Stimulated activated CD4-positive, alpha-beta T cell treated with anti-CD3 and anti-CD28 coated beads, Interleukin-2, amount 100 ng/mL, for 24 hours (primary cell): ENCODE measurements at regions not wholly inside any gene's neighbourhood (a gene's known extent, or its start where the extent isn't known, plus 50 kb on each side); places are given as distances from the start of the nearest gene placed in this dataset.

Source experiments
- DNase-seq, 2 donors: peaks; one replicate each; pipeline ENCODE4 v3.0.0-alpha.2; 2020

GRCh38 chr9:115373710-115374045 is 255.7 kb upstream of the TNC start:
- no peak for DNase-seq

GRCh38 chr9:115374724-115375268 is 256.8 kb upstream of the TNC start:
- no peak for DNase-seq

- DNase-seq = no peak
Observed at GRCh38 chr9:115378241-115378640, 260.3 kb upstream of the TNC start.

GRCh38 chr9:115378758-115379157 is 260.8 kb upstream of the TNC start:
- DNase-seq = no peak

GRCh38 chr9:115379719-115380118 is 261.8 kb upstream of the TNC start:
- DNase-seq = no peak

- no peak for DNase-seq
Observed at GRCh38 chr9:115382865-115383264, 264.9 kb upstream of the TNC start.

GRCh38 chr9:115385383-115386122 is 267.6 kb upstream of the TNC start:
- no peak for DNase-seq

DNA sequence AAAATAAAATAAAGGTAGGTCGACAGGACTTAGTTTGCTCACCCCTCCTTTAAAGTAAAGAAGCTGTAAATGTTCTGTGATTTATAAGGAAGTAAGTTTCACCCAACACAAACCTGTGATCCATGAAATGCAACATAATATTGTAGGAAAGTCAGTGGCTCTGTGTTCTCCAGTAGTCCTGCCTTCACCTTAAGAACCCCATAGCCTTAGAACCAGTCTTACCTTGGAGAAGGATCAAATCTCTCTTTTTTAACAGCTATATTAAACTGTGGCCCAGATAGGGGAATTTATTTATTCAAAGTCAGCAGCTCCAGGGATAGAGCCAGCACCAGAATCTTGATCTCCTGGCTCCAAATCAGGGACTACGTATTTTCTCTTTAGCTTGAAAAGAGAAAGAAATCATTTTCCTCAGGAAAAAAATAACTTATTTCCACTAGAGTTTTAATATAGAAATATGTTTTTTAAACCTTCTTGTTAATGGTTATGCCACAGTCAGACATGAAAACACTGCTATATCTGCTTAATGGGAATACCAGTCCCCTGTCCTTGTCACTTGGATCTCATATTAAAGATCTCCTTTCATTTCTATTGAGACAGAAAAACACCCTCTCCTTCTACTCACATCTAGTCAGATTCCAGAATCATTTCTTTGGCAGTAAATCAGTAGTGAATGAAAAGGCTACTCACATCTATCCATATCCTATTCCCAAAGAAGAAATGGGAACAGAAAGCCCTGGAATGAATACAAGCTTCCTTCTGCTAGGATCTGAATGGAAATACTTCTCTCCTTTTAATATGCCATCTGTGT is 269.2 kb upstream of the TNC start:
- DNase-seq = no peak

- DNase-seq = no peak
Observed at GRCh38 chr9:115391168-115391825, 273.3 kb upstream of the TNC start.

DNA sequence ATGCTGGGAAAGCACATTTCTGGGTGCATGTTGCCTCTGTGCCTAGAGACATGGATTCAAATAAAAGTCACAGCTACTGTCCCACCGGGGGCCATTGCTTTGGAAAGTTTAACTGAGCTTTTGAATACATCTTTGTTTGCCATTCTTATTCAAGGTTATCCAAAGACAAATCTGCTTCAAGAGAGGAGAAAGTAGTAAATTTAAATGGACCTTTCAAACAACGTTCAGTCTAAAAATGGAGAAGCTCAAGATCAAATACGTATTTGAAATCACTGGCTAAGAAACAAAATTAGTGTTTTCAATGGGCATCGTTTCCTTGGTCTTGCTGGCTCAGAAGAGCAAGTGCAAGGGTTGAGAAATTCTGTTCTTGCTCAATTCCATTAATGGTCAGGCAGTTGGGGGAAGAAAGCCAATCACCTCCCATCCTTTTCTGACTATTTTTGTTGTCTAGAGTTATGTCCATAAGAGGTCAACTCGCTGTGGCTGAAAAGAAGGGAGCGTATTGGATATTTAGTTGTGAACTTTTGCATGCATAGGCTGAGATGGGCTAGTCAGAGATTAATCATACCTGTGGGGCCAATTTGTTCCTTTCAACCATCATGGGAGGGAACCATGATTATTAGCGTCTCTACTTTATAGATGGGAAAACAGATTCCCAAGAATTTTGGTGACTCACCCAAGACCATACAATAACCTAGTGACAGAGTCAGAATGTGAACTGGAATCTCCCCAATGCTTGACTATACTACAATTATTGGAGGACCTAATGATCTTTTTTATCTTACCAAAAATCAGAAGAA is 276.2 kb upstream of the TNC start:
- no peak for DNase-seq

DNA sequence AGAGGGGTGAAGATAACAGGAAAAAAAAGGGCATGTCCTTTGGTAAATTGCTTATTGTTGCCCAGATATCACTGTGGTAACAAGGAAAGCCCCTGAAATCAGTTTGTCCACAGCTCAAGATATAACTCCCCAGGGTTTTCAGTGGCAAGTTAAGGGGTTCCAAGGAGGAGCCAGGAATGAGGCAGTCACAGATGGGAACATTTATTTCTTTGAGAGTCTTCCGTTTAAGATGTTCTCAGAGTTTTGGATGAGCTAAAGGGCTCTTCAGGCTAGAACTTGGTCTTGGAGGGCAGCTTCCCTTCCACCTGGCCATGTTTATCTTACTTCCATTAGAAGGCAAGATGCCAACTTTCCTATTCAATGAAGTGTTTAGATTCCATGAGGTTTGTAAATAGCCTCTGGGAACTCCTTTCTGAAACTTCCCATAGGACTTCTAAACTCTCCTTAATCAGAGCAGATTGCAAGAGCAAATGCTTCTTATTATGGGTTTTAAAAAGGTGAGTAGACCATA is 277.6 kb upstream of the TNC start:
- DNase-seq = no peak

GRCh38 chr9:115396071-115396529 is 278.1 kb upstream of the TNC start:
- DNase-seq = no peak

DNA sequence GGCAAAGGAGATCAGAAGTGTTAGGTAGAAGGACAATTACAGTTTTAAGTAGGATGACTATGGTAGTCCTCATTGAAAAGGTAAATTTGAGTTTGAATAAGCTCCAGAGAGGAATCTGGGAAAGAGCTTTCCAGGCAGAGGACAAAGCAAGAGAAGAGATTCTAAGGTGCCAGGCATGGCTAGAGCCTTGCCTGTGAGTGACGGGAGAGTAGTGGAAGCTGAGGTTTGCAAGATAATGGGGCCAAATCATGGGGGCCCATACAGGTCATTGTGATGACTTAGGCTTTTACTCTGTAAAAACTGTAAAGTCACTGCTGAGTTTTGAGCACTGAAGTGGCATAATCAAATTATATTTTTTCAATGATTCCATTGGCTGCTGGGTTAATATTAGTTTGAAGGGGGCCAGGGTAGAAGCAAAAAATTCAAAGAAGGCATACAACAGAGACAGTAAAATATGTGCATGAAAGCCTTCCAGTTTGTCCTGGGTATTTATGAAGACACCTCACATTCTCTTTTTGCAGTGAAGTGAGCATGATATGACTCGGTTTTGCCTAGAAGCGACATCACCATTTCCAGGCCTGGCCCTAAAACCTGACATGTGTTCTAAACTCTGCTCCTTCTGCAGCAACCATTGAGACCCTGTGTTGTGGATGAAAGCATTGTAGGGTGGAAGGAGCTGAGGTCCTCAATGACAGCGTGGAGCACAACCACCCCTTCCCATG is 279.8 kb upstream of the TNC start:
- DNase-seq = no peak

DNA sequence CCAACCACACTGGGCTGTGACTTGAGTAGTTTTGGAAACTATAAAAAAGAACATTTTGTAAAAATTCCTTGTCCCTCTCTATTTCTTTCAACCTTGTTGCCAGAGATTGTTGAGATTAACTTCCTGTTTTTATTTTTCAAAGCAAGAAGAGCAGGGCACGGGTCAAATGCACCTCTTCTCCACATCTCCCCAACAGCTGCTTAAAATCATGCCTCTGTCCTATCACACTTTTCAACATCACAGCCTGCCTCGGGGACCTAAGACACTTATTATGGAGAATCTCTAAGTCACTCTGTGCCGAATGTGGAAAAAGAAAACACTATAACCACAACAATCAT is 280.3 kb upstream of the TNC start:
- no peak for DNase-seq

DNA sequence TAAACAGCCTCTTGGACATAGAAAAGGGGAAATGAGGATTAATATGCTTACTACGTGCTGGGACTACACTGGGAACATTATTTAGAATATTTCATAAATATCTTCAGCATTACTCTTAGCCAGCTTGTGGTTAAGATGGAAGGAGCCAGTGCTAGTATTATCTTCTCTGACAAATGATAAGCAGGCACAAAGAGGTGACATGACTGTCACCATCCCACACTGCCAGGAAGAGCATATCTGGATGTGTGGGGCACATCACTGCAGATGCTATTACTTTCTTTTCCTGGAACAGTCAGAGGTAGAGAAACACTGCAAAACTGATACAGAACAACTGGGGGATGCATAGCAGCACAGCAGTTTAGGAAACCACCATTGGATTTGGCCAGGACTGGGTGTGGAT is 281.0 kb upstream of the TNC start:
- DNase-seq = no peak

DNA sequence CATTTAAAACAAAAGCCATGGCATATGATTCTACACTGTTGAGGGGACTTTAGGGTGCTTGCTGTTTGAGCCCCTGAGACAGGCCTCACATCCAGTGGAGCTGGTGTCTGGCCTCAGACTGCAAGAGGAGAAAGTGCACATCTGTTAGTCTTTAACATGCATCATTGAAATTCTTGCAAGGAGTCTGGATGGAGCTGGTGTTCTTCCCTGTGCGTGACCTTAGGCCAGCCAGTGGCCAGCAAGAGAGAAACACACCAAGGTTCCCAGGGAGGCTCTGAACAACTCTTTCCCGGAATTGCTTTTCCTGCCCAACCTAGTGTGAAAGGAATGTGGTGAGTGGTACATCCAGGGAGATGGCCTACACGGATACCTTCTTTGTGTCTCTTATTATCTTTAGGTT is 282.8 kb upstream of the TNC start:
- DNase-seq = no peak

- no peak for DNase-seq
Observed at GRCh38 chr9:115401756-115402327, 283.9 kb upstream of the TNC start.

GRCh38 chr9:115403753-115404152 is 285.8 kb upstream of the TNC start:
- no peak for DNase-seq

GRCh38 chr9:115404311-115404710 is 286.4 kb upstream of the TNC start:
- no peak for DNase-seq

DNA sequence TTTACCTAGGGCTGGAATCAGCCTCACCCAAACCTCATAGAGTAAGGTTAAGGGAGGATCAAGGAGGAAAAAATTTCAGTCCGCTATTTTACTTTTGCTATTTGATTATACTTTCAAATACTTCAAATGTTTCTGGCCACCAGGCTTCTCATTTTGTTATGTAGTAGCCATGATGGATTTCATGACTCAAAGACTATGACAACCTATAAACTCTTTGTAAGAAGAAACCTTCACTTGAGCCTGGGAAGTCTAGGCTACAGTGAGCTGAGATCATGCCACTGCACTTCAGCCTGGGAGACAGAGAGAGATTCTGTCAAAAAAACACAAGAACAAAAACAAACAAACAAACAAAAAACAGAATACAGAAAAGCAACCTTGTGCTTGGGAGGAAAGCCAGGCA is 293.6 kb upstream of the TNC start:
- no peak for DNase-seq

DNA sequence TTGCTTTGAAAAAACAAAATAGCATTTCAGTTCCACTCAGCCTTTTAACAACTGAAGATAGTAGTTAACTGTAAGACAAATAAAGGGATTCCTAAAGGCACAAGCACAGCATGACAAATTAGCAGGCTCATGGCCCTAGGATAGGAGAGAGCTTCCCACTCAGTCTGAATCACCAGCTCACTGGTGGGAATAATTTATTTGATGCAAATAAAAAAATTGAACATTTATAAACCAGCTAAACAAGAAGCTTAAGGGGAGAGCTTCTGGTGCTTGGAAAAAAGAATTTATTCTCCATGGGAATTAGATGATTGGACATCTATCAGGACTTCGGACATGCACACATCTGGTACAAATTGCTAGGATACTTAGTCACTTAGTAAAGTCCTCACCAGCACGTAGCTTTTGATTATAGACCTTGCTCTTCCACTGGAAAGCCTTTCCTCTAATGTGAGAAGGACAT is 294.1 kb upstream of the TNC start:
- no peak for DNase-seq

- DNase-seq = no peak
Observed at GRCh38 chr9:115412656-115413055, 294.7 kb upstream of the TNC start.
